HG03095 (cell line): ENCODE measurements at regions not wholly inside any gene's neighbourhood (a gene's known extent, or its start where the extent isn't known, plus 50 kb on each side); places are given as distances from the start of the nearest gene placed in this dataset.
"Not testable (repeated sequence)": the region's sequence is repeated elsewhere in the genome, so short reads cannot be mapped to it uniquely, and the experiment has no call there.

Experiments
- ATAC-seq: cut with Tn5 transposase; IDR thresholded peaks from one replicate; pipeline ENCODE4 v1.9.1; 2021; ENCODE audit warnings: moderate library complexity; ENCODE audit not compliant: unreplicated experiment

- no peak for ATAC-seq
Measured at GRCh38 chr7:54242776-54243175, 299.4 kb upstream of the VSTM2A start.

DNA sequence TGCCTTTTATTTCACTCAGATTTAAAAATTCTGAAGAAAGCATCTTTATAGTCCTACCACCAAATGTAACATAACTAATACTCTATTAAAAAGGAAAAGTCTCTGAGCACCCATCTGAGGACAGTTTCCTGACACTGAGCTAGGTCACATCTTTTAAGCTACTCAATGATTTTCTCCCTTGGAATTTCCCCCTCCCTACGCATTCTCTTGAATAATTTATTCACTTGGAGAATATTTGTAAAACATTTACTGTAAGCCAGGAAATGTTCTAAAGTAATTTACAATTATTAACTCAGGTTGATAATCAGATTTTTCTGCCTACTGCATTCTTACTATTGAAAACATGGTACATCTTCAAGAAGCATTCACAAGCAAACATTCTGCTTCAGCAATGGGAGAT lies 297.2 kb upstream of the VSTM2A start:
- no peak for ATAC-seq

DNA sequence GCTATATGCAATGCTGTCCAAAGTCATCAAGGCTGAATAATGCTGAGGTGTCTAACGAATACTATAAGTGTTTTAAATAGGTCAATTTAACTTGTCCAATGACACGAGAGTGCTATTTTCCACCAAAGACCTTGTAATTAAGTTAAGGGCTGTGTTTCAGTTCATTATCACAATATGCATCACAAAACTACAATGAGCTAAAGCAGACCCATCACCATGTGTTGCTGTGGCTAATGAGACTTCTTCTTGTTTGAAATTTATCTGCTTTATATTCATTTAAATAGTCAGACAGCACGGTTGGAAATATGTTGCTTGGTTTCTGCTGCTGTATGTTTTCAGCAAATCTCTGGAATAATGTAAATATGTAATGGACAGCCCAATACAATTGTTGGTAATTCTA lies 292.5 kb upstream of the VSTM2A start:
- ATAC-seq: no peak

DNA sequence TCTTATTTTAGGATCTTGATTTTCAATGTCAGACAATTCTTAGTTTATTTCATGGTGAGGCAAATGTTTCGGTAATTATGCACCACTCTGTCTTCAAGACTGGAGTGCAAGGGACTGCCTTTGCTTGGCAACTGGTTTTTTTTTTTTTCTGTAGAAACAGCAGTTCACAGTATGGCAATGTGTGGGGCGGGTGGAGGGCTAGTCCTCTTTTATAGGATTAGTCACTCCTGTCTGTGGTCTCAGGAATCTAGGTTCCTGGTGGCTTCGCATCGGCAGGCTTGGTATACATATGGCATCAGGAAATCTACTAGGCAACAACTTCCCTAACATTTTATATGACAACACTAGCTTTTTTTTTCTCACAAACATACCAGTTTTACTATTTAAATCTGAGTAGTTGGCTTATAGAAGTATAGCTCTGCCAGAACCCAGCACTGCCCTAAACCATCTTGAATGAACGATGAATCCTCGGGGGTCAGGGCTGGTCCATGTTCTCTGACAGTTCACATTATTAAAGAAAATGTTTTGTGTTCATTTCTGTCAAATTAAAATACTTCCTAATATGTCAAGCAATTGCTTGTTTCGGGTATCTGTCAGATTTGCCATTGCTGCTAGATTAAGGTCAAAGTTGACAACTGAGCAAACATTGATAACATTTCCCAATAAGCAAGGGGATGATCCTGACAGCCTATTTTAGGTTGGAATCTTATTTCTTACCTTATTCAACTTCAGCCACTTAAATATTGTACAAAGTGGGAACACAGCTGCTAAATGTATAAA lies 289.7 kb upstream of the VSTM2A start:
- ATAC-seq: no peak

- no peak for ATAC-seq
Measured at GRCh38 chr7:54253036-54253373, 289.2 kb upstream of the VSTM2A start.

GRCh38 chr7:54255242-54255641 lies 286.9 kb upstream of the VSTM2A start:
- ATAC-seq: no peak

DNA sequence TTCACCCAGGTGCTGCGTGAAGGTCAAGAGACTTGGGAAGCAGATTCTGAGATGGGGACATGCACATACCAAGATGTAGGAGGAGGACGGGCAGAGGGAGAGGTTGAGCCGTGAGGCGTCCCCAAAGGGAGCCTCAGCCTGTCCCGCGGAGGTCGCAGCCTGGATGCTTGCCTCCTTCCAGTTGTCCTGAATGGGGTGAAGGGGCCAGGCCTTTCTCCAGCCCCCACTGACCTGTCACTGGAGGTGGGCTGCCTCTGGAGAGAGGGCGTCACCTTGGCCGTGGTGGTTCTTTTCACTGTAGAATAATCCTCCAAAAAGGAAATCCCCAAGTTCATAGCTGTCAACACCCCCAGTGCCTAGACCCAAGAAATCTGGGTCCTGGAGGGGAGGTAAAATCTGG lies 283.0 kb upstream of the VSTM2A start:
- ATAC-seq: no peak

DNA sequence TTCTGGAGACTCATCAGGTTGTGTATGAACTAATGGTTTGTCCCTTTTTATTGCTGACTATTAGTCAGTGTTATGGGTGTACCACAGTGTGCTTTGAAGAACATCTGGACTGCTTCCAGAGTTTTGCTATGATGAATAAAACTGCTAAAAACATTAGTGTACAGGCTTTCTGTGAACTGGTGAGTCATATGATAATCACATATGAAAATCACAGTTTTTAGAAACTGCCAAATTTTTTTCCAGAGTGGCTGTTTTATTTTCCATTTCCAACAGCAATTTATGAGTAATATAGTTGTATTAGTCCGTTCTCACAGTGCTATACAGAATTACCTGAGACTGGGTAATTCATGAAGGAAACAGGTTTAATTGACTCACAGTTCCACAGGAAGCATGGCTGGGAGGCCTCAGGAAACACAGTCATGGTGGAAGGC lies 281.2 kb upstream of the VSTM2A start:
- ATAC-seq: no peak

DNA sequence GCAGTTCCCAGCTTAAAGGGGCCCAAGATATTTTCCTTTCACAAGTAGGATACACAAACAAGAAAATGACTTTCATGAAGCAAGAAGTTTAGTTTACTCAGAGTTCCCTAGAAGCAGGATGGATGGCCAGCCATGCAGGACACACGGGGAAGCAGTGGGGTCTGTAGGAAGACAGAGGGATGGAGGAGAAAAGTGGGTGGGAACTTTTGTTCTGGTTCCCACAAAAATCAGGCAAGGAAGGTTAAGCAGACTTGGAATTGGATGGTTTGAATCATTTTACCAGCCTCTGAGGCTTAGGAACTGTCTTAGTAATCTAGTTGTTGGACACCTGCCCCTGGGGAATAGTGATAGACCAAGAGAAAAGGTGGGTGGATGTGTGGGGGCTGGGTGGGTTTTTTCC lies 263.3 kb upstream of the VSTM2A start:
- ATAC-seq: no peak

DNA sequence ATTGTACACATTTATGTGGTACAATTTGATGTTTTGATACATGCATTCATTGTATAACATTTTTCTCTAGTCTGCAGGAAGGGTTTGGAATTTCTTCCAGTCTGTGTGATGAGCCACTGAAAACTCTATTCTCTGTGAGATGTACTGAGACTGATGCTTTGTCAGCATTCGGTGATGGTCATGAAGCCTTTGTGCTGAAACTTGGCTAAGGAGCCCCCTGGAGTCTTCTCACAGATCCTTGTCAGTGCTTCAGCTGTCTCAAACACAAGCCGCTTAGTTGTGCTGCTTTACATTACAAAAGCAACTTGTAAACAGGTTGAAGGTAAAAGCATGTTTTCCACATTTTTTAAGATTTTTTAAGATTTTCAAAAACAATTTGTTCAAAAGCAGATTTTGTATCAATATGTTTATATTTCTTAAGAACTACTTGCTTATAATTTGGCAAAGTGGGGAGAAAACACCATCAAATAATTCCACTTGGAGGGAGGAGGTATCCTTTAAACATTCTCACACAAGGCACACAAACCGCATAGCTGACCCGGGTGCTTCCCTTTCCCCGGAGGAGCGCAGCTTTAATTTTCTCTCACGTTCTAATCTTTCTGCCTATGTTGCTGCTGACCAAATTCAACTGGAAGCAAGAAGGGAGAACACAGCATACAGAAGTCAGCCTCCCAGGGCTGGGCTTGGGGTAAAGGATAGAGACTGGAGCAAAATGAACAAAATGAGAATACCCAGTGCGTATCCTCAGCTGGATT lies 249.8 kb upstream of the VSTM2A start:
- ATAC-seq: no peak

- no peak for ATAC-seq
Measured at GRCh38 chr7:54299426-54299825, 242.7 kb upstream of the VSTM2A start.

DNA sequence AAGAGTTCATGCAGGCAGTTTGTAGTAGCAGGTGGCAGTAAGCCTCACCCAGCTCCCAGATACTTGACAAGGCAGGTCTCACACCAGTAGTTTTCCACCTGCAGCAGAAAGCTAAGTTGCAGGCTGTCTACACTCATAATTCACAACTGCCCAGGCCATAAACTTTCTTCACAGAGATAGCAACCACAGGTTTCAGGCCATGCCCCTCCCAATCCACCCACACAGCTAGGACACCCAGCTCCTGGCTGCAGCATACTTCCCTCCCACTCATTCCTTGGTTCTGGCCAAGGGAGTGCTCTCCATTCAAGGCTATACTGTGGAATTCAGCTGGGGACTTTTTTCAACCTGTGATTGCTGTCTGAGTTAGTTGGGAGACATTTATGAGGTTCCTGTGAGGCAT lies 226.2 kb upstream of the VSTM2A start:
- not testable (repeated sequence) for ATAC-seq

DNA sequence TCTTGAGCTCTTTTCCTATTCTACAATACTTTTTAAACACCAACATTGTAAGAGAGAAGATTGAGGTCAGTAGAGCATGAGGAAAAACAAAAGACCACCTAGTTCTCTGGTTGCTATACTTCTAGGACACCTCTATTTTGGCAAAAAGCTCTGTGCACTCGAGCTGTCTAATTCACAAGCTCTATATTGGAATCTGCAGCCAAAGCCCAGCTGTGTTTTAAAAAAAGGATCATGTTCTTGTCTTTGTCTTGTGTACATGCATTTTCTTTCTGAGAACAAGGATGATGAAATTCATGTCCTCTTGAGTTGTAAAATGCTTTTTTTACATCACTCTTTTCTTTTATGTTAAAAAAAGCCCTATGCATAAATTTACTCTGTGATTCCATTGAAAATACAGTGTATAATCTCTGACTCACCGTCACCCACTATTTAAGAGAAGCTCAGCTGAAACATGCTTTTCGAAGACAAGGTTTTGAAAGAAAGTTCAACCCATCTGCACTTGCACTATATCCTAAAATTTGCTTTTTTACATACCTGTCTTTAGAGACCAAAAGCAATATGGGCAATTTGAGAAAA lies 215.5 kb upstream of the VSTM2A start:
- no peak for ATAC-seq

- ATAC-seq: no peak
Measured at GRCh38 chr7:54330216-54330800, 211.9 kb upstream of the VSTM2A start.

DNA sequence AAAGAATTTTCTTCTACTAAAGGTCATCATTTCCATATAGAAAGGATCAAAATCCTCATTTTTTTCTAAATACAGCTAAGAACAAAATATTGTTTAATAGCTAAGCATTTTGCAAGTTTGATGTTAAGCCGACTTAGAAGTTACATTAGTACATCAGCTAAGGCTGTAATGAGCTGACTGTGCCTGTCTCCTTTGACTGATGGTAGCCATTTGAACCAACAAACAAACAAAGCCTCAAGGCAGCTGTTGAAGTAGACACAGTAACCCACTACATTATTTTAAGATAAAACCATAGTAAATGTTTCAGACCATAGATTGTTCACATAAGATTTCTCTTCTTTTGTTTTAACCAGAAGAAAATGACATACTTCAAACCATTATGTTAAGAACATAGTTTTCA lies 210.9 kb upstream of the VSTM2A start:
- ATAC-seq: no peak

DNA sequence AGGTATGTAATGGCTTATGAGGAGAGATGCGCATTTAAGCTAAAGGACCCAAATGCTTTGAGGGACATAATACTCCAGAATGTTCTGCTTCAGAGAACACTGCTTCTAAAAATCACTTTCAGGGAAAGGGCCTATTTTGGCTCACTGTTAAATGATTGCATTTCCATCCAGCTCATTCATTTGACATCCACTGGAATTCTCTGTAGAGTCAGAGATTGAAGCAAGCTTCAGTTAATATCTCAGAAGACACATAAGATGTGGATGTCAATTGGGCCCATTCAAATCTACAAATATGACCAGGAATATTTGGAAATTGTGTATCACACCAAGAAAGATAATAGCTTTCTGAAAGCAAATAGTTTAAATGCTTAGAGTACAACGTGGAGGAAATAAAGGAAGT lies 209.9 kb upstream of the VSTM2A start:
- no peak for ATAC-seq

DNA sequence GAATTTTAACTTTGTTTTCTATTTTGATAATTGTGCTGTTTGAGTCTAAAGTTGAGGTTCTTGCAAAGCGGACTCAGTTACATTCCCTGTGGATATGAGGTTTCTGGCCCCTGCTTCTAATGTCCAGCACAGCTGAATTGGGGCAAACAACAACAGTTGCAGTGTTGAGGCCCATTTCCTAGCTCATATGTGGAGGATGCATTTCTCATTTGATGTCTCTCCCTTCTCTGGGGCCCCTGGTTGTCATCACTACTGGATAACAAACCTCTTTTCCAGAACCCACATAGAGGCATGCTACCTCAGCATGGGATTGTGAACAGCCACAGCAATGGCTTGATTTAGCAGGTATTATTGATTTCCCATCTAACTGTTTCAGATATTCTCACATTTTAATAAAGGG lies 208.2 kb upstream of the VSTM2A start:
- no peak for ATAC-seq

DNA sequence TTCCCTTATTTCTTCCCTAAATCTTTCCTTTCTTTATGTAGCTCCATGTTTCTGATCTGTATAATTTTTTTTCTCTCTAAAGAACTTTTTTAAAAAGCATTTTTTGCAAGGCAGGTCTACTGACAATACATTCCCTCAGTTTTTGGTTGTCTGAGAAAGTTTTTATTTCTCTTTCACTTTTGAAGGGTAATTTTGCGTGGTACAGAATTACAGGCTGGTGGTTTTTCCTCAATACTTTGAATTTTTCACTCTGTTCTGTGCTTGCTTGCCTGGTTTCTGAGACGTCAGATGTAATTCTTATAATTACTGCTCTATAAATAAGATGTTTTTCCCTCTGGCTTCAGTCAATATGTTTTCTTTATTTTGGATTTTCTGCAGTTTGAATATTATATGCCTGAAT lies 205.4 kb upstream of the VSTM2A start:
- ATAC-seq: no peak

DNA sequence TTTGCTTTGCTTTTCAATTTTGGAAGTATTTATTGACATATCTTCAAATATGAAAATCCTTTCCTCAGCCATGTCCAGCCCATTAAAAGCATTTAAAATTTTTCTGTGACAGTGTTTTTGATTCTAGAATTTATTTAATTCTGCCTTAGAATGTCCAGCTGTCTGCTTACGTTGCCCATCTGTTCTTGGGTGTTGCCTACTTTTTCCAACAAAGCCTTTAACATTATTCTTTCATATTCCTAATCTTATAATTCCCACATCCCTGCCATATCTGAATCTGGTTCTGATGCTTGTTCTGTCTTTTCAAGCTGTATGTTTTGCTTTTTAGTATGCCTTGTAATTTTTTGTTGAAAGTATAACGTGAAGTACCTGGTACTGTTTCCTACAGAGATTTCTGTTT lies 204.7 kb upstream of the VSTM2A start:
- ATAC-seq: no peak

GRCh38 chr7:54338319-54338718 lies 203.9 kb upstream of the VSTM2A start:
- no peak for ATAC-seq

DNA sequence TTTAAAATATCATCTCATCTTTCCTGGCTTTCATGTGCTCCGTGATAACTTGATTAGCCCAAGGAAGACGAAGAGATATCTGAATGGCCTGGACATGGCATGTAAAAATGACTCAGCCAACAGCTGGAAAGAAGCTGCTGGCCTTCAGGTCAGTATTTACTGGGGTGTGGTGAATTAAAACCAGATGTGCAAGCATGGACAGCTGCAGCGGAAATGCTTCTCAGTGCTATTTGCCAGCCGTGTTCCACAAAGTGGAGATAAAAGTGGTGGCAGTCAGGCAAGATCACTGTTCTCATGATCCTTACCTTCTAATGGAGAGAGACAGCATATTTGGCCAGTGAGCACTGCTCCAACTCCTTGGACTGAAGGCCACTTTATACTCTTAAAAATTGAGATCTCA lies 203.1 kb upstream of the VSTM2A start:
- no peak for ATAC-seq

GRCh38 chr7:54342458-54342857 lies 199.7 kb upstream of the VSTM2A start:
- ATAC-seq: no peak
